ENCODE measurements at regions not wholly inside any gene's neighbourhood (a gene's known extent, or its start where the extent isn't known, plus 50 kb on each side); places are given as distances from the start of the nearest gene placed in this dataset.
A peak's percentile ranks its signal among the peaks of the same experiment; 100 is the strongest.

GRCh38 chr10:118501171-118501570 lies 94.3 kb downstream of the PRLHR start:
- DNase-seq (ENCODE audit: low spot score) = no peak

- no peak for DNase-seq (ENCODE audit: low spot score)
Observed at GRCh38 chr10:118500477-118501104, 94.9 kb downstream of the PRLHR start.

GRCh38 chr10:118499186-118499585 lies 96.3 kb downstream of the PRLHR start:
- DNase-seq (ENCODE audit: low spot score) = no peak

- no peak for DNase-seq (ENCODE audit: low spot score)
Observed at GRCh38 chr10:118498623-118499022, 96.8 kb downstream of the PRLHR start.

GRCh38 chr10:118497227-118497626 lies 98.2 kb downstream of the PRLHR start:
- no peak for DNase-seq (ENCODE audit: low spot score)

GRCh38 chr10:118496525-118496924 lies 98.9 kb downstream of the PRLHR start:
- no peak for DNase-seq (ENCODE audit: low spot score)

- DNase-seq (ENCODE audit: low spot score) = no peak
Observed at GRCh38 chr10:118495499-118495898, 99.9 kb downstream of the PRLHR start.

- no peak for DNase-seq (ENCODE audit: low spot score)
Observed at GRCh38 chr10:118491055-118491454, 104.4 kb downstream of the PRLHR start.

- DNase-seq (ENCODE audit: low spot score) = no peak
Observed at GRCh38 chr10:118488710-118489497, 106.5 kb downstream of the PRLHR start.

- DNase-seq (ENCODE audit: low spot score) = no peak
Observed at GRCh38 chr10:118485641-118486040, 109.8 kb downstream of the PRLHR start.

- DNase-seq (ENCODE audit: low spot score) = no peak
Observed at GRCh38 chr10:118484152-118484871, 111.1 kb downstream of the PRLHR start.

GRCh38 chr10:118483496-118483895 lies 112.0 kb downstream of the PRLHR start:
- peak; percentile 17 for DNase-seq (ENCODE audit: low spot score)

- DNase-seq (ENCODE audit: low spot score) = no peak
Observed at GRCh38 chr10:118482393-118483331, 112.8 kb downstream of the PRLHR start.

- no peak for DNase-seq (ENCODE audit: low spot score)
Observed at GRCh38 chr10:118481871-118482270, 113.6 kb downstream of the PRLHR start.

- DNase-seq (ENCODE audit: low spot score) = no peak
Observed at GRCh38 chr10:118475214-118475613, 120.2 kb downstream of the PRLHR start.

GRCh38 chr10:118474111-118474510 lies 121.3 kb downstream of the PRLHR start:
- DNase-seq (ENCODE audit: low spot score) = no peak

GRCh38 chr10:118473305-118473960 lies 122.0 kb downstream of the PRLHR start:
- no peak for DNase-seq (ENCODE audit: low spot score)

GRCh38 chr10:118472415-118473304 lies 122.8 kb downstream of the PRLHR start:
- no peak for DNase-seq (ENCODE audit: low spot score)

- DNase-seq (ENCODE audit: low spot score) = no peak
Observed at GRCh38 chr10:118471863-118472262, 123.6 kb downstream of the PRLHR start.

- DNase-seq (ENCODE audit: low spot score) = no peak
Observed at GRCh38 chr10:118470470-118470869, 125.0 kb downstream of the PRLHR start.

Measured in iPS-NIHi11 (cell line).